Liver (tissue), 8 donors: ENCODE measurements at regions not wholly inside any gene's neighbourhood (a gene's known extent, or its start where the extent isn't known, plus 50 kb on each side); places are given as distances from the start of the nearest gene placed in this dataset.

Source experiments
- DNase-seq: peaks from one replicate; pipeline ENCODE4 v3.0.0-alpha.2; 2017; ENCODE audit warnings: low spot score
- H3K27ac ChIP-seq, 2 donors: one replicate each; pipeline ENCODE4 v1.7.0; 2013; ENCODE audit warnings: inconsistent platforms in 2 of 2, low read length in 2 of 2, control low read depth in 1 of 2, low read depth in 1 of 2, mild to moderate bottlenecking in 1 of 2
- H3K27me3 ChIP-seq, 4 donors: one replicate each; pipeline versions ENCODE4 v1.6.1 to v1.7.0; 2013; ENCODE audit warnings: low read length in 3 of 4, inconsistent platforms in 1 of 4, mild to moderate bottlenecking in 1 of 4, moderate library complexity in 1 of 4; ENCODE audit not compliant: control insufficient read depth in 4 of 4, insufficient read depth in 4 of 4
- H3K36me3 ChIP-seq, 4 donors: one replicate each; pipeline versions ENCODE4 v1.6.1 to v1.7.0; 2013; ENCODE audit warnings: low read length in 3 of 4, mild to moderate bottlenecking in 3 of 4, low read depth in 1 of 4, moderate library complexity in 1 of 4; ENCODE audit not compliant: control insufficient read depth in 4 of 4, insufficient read depth in 3 of 4
- H3K4me1 ChIP-seq, 4 donors: one replicate each; pipeline versions ENCODE4 v1.6.1 to v1.7.0; 2013; ENCODE audit warnings: low read length in 3 of 4, mild to moderate bottlenecking in 3 of 4, moderate library complexity in 1 of 4; ENCODE audit not compliant: control insufficient read depth in 4 of 4, insufficient read depth in 4 of 4
- H3K4me3 ChIP-seq, 3 donors: one replicate each; pipeline versions ENCODE4 v1.6.1 to v1.7.0; 2013; ENCODE audit warnings: low read length in 3 of 3, control low read depth in 1 of 3, low read depth in 1 of 3, mild to moderate bottlenecking in 1 of 3
- H3K9ac ChIP-seq, 2 donors: one replicate each; pipeline ENCODE4 v1.7.0; 2013; ENCODE audit warnings: low read length in 2 of 2, mild to moderate bottlenecking in 2 of 2, moderate library complexity in 2 of 2, control low read depth in 1 of 2, low read depth in 1 of 2
- H3K9me3 ChIP-seq, 4 donors: one replicate each; pipeline versions ENCODE4 v1.6.1 to v1.7.0; 2013; ENCODE audit warnings: low read length in 3 of 4; ENCODE audit not compliant: control insufficient read depth in 4 of 4
- CTCF ChIP-seq: fragments of 150-350 bp; IDR thresholded peaks from 2 replicates; pipeline ENCODE4 v1.5.1; 2017; ENCODE audit warnings: improper control_type of control experiment, low read depth, low read length; ENCODE audit not compliant: missing input control
- EGR1 ChIP-seq, 2 donors: IDR thresholded peaks; 2 replicates each; pipeline ENCODE4 v1.6.1; 2016 to 2018; ENCODE audit warnings: antibody characterized with exemption in 2 of 2, low read depth in 2 of 2
- FOXA1 ChIP-seq: IDR thresholded peaks from 2 replicates; pipeline ENCODE4 v1.6.1; 2016; ENCODE audit warnings: antibody characterized with exemption
- FOXA2 ChIP-seq: IDR thresholded peaks from 2 replicates; pipeline ENCODE4 v1.6.1; 2016; ENCODE audit warnings: antibody characterized with exemption
- GABPA ChIP-seq, 2 donors: IDR thresholded peaks in 1 of 2; conservative IDR thresholded peaks in 1 of 2; 2 replicates each; pipeline ENCODE4 v1.6.1; 2016; ENCODE audit warnings: antibody characterized with exemption in 2 of 2, mild to moderate bottlenecking in 1 of 2, moderate library complexity in 1 of 2
- HNF4A ChIP-seq, 2 donors: conservative IDR thresholded peaks; 2 replicates each; pipeline ENCODE4 v1.6.1; 2016; ENCODE audit warnings: antibody characterized with exemption in 2 of 2, mild to moderate bottlenecking in 2 of 2
- HNF4G ChIP-seq: IDR thresholded peaks from 2 replicates; pipeline ENCODE4 v1.6.1; 2016; ENCODE audit warnings: antibody characterized with exemption
- JUND ChIP-seq, 2 donors: IDR thresholded peaks; 2 replicates each; pipeline ENCODE4 v1.6.1; 2016; ENCODE audit warnings: antibody characterized with exemption in 2 of 2
- MAX ChIP-seq: IDR thresholded peaks from 2 replicates; pipeline ENCODE4 v1.6.1; 2016; ENCODE audit warnings: antibody characterized with exemption
- NR2F2 ChIP-seq: IDR thresholded peaks from 2 replicates; pipeline ENCODE4 v1.6.1; 2016; ENCODE audit warnings: antibody characterized with exemption
- RAD21 ChIP-seq, 2 donors: IDR thresholded peaks; 2 replicates each; pipeline ENCODE4 v1.6.1; 2016; ENCODE audit warnings: antibody characterized with exemption in 2 of 2, mild to moderate bottlenecking in 2 of 2
- RXRA ChIP-seq, 2 donors: IDR thresholded peaks; 2 replicates each; pipeline ENCODE4 v1.6.1; 2017 to 2018; ENCODE audit warnings: antibody characterized with exemption in 2 of 2, mild to moderate bottlenecking in 1 of 2
- SP1 ChIP-seq: IDR thresholded peaks from 2 replicates; pipeline ENCODE4 v1.6.1; 2018; ENCODE audit warnings: antibody characterized with exemption, mild to moderate bottlenecking
- TAF1 ChIP-seq: conservative IDR thresholded peaks from 2 replicates; pipeline ENCODE4 v1.6.1; 2016; ENCODE audit warnings: antibody characterized with exemption, mild to moderate bottlenecking
- YY1 ChIP-seq: IDR thresholded peaks from 2 replicates; pipeline ENCODE4 v1.6.1; 2016; ENCODE audit warnings: antibody characterized with exemption, mild to moderate bottlenecking
- WGBS: extraction: QIAGEN DNeasy Blood & Tissue Kit; methylation state at CpG from one replicate; pipeline ENCODE4 v1.1.7; 2013; 5-methylcytosine and 5-hydroxymethylcytosine counted together
- TF ChIP-seq, protein P1 (sequence below): IDR thresholded peaks from 2 replicates; pipeline ENCODE4 v1.6.1; 2016; ENCODE audit warnings: antibody characterized with exemption
- TF ChIP-seq, protein P2 (sequence below): IDR thresholded peaks from 2 replicates; pipeline ENCODE4 v1.6.1; 2016; ENCODE audit warnings: antibody characterized with exemption, mild to moderate bottlenecking
- TF ChIP-seq, protein P3 (sequence below): IDR thresholded peaks from 2 replicates; pipeline ENCODE4 v1.6.1; 2016; ENCODE audit warnings: antibody characterized with exemption
- donor health status: healthy.
- donor health status: healthy.
- donor health status: healthy.
- donor health status: healthy.
- donor health status: healthy.

GRCh38 chr1:173285048-173285447 lies 77.9 kb upstream of the TNFSF4 start:
- no peak overlapping the region for H3K4me3 ChIP-seq
- no peaks in the 10 kb centered on the region for H3K27me3 ChIP-seq
- no peaks in the 10 kb centered on the region for H3K36me3 ChIP-seq
- TF ChIP-seq MAX: no peak
- TF ChIP-seq FOXA2: no peak
- no peak for TF ChIP-seq NR2F2
- TF ChIP-seq, protein P1, sequence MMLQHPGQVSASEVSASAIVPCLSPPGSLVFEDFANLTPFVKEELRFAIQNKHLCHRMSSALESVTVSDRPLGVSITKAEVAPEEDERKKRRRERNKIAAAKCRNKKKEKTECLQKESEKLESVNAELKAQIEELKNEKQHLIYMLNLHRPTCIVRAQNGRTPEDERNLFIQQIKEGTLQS: no peak
- TF ChIP-seq TAF1: no peak
- TF ChIP-seq FOXA1: no peak
- no peak for TF ChIP-seq RAD21 (IDR thresholded peaks at IDR 0.05)
- no peak for TF ChIP-seq HNF4G
- TF ChIP-seq CTCF: no peak
- TF ChIP-seq, protein P2, sequence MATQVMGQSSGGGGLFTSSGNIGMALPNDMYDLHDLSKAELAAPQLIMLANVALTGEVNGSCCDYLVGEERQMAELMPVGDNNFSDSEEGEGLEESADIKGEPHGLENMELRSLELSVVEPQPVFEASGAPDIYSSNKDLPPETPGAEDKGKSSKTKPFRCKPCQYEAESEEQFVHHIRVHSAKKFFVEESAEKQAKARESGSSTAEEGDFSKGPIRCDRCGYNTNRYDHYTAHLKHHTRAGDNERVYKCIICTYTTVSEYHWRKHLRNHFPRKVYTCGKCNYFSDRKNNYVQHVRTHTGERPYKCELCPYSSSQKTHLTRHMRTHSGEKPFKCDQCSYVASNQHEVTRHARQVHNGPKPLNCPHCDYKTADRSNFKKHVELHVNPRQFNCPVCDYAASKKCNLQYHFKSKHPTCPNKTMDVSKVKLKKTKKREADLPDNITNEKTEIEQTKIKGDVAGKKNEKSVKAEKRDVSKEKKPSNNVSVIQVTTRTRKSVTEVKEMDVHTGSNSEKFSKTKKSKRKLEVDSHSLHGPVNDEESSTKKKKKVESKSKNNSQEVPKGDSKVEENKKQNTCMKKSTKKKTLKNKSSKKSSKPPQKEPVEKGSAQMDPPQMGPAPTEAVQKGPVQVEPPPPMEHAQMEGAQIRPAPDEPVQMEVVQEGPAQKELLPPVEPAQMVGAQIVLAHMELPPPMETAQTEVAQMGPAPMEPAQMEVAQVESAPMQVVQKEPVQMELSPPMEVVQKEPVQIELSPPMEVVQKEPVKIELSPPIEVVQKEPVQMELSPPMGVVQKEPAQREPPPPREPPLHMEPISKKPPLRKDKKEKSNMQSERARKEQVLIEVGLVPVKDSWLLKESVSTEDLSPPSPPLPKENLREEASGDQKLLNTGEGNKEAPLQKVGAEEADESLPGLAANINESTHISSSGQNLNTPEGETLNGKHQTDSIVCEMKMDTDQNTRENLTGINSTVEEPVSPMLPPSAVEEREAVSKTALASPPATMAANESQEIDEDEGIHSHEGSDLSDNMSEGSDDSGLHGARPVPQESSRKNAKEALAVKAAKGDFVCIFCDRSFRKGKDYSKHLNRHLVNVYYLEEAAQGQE: no peak
- TF ChIP-seq RXRA (IDR thresholded peaks at IDR 0.05): no peak
- TF ChIP-seq EGR1 (IDR thresholded peaks at IDR 0.05; ENCODE audit: low read depth in 2 of 2): no peak
- no peak for TF ChIP-seq HNF4A (conservative IDR thresholded peaks at IDR 0.05)
- no peak for TF ChIP-seq SP1
- TF ChIP-seq YY1: no peak
- TF ChIP-seq, protein P3, sequence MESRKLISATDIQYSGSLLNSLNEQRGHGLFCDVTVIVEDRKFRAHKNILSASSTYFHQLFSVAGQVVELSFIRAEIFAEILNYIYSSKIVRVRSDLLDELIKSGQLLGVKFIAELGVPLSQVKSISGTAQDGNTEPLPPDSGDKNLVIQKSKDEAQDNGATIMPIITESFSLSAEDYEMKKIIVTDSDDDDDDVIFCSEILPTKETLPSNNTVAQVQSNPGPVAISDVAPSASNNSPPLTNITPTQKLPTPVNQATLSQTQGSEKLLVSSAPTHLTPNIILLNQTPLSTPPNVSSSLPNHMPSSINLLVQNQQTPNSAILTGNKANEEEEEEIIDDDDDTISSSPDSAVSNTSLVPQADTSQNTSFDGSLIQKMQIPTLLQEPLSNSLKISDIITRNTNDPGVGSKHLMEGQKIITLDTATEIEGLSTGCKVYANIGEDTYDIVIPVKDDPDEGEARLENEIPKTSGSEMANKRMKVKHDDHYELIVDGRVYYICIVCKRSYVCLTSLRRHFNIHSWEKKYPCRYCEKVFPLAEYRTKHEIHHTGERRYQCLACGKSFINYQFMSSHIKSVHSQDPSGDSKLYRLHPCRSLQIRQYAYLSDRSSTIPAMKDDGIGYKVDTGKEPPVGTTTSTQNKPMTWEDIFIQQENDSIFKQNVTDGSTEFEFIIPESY: no peak
- no peak overlapping the region for H3K9ac ChIP-seq
- DNase-seq: no peak
- H3K27ac ChIP-seq: no peak overlapping the region
- no peaks in the 10 kb centered on the region for H3K4me1 ChIP-seq
- no peaks in the 10 kb centered on the region for H3K9me3 ChIP-seq
- WGBS: 91% methylated on average over 3 of the region's 3 CpGs

DNA sequence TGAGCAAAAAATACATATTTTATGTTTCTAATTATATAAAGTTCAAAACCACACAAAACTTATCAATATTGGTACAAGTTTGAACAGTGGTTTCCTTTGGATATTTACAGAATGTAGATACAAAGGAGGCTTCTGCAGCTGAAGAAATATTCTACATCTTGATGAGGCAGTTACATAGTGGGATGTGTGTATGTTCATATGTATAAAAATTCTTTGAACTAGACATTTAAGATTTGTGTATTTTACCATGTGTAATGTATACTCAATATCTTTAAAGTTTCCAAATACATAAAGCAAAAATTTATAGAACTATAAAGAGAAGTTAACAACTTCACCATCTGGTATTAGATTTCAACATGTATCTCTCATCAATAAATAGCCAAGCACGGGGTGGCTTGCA lies 80.7 kb upstream of the TNFSF4 start:
- WGBS: 93% methylated on average over 1 of the region's 1 CpG
- no peak for DNase-seq
- Histone ChIP-seq H3K4me1 (no peaks in the 10 kb centered on the region), H3K27ac (no peak overlapping the region), H3K9me3 (no peaks in the 10 kb centered on the region), H3K36me3 (no peaks in the 10 kb centered on the region), H3K27me3 (no peaks in the 10 kb centered on the region), H3K9ac (no peak overlapping the region), H3K4me3 (no peak overlapping the region)
- TF ChIP-seq GABPA (IDR thresholded peaks at IDR 0.05 in 1 of 2, conservative IDR thresholded peaks at IDR 0.05 in 1 of 2) (no peak), SP1 (no peak), TAF1 (no peak), HNF4A (conservative IDR thresholded peaks at IDR 0.05) (no peak), MAX (no peak), JUND (IDR thresholded peaks at IDR 0.05) (no peak), EGR1 (IDR thresholded peaks at IDR 0.05; ENCODE audit: low read depth in 2 of 2) (no peak), RXRA (IDR thresholded peaks at IDR 0.05) (no peak), NR2F2 (no peak), FOXA2 (no peak), YY1 (no peak)
- TF ChIP-seq, protein P3: no peak
- TF ChIP-seq, protein P2: no peak
